GM18909 (cell line): ENCODE measurements at regions not wholly inside any gene's neighbourhood (a gene's known extent, or its start where the extent isn't known, plus 50 kb on each side); places are given as distances from the start of the nearest gene placed in this dataset.
"Not testable (repeated sequence)": the region's sequence is repeated elsewhere in the genome, so short reads cannot be mapped to it uniquely, and the experiment has no call there.

Experiments
- ATAC-seq: cut with Tn5 transposase; IDR thresholded peaks from one replicate; pipeline ENCODE4 v1.9.1; 2021; ENCODE audit warnings: mild to moderate bottlenecking; ENCODE audit not compliant: unreplicated experiment, poor library complexity

- ATAC-seq: no peak
Observed at GRCh38 chr18:38572554-38573111, 1007.0 kb upstream of the CELF4 start.

GRCh38 chr18:38571651-38572050, 1006.1 kb upstream of the CELF4 start:
- ATAC-seq: no peak

DNA sequence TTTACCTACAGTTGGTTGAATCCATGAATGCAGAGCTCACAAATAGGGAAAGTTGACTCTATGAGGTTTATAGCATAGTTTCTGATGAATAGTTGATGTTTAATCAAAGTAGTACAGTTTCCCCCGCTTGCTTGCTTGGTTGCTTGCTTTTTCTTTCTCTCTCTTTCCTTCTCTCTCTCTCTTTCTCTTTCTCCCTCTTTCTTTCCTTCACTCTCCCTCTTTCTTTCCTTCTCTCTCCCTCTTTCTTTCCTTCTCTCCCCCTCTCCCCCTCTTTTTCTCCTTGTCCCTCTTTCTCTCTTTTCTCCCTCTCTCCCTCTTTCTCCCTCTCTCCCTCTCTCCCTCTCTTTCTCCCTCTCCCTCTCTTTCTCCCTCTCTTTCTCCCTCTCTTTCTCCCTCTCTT, 999.9 kb upstream of the CELF4 start:
- ATAC-seq: no peak

- no peak for ATAC-seq
Observed at GRCh38 chr18:38563396-38563980, 997.9 kb upstream of the CELF4 start.

DNA sequence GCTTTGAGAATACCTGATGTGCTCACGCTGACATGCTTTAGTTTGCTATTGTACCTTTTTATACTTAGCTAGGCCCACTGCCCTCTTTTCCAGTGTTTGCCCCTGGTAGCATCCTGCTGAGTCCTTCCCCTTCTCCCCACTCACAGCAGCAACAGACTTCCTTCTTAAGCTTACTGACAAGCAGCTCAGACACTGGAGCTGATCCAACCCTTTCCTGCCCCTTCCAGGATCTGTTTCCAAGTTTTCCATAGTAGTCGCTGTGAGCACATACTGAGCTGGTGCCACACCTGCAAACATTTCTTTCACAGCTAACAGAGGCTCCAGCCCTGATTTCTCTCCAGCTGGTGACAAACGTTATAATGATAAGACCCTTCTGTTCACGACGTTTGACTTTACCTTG, 991.4 kb upstream of the CELF4 start:
- ATAC-seq: no peak

DNA sequence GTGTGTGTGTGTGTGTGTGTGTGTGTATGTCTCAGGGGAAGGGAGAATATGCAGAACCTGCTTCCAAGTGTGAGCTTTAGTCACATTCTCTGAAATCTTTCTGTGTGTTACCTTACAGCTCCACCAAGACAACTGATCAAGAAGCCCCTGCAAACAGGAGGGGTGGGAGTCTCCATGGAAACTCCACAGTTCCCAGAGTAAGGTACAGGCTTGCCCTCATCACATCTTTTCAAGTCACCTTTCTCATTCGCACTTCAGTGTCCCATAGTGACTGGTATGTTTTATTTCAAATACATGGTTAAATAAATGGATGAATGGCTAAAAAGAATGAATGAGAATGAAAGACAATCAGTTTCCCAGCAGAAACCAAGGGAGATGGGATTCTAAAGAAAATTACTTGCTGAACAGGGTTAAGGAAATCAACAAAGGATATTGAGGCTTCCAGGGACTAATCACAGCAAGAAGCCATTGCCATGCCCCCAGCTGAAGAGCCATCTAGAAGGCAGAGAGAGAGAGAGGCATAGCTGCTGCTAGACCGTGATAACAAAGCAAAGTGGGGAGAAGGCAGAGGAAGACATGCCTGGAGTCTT, 987.2 kb upstream of the CELF4 start:
- no peak for ATAC-seq

DNA sequence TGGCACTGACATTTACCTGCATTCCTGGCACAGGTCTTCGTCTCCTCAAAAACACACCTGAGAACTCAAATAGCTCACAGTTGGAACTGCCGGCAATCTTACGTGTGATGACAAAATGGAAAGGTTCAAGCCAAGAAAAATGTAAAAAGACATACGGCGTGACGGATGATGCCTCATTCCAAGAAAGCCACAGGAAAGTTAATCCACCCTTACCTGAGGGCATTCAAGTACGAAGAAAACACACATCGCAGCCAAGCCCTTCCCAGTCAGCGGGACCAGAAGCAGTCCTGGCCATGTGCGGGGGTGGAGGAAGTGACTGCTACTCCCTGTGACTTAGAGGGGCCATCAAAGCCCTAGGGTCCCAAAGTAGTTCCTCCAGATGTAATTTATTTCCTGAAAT, 986.3 kb upstream of the CELF4 start:
- no peak for ATAC-seq

DNA sequence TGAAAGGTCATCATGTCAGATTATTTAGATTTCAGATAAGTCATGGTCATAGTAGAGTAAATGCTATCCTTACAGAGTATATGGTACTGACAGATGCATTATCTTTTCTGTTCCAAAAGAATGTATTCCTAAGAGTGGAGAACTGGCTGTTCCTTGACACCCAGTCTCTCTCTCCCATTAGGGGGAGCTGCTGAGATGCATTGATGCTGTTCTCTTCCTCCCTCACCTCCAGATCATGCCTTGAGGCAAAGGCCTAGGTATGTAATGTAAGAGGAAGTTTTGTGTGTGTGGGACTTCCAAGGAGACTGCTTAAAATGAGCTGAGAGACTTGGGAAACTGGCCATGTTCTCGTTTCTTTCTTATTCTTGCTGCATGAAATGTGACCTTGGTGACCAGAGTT, 979.5 kb upstream of the CELF4 start:
- ATAC-seq: no peak

- ATAC-seq: no peak
Observed at GRCh38 chr18:38539856-38540255, 974.3 kb upstream of the CELF4 start.

DNA sequence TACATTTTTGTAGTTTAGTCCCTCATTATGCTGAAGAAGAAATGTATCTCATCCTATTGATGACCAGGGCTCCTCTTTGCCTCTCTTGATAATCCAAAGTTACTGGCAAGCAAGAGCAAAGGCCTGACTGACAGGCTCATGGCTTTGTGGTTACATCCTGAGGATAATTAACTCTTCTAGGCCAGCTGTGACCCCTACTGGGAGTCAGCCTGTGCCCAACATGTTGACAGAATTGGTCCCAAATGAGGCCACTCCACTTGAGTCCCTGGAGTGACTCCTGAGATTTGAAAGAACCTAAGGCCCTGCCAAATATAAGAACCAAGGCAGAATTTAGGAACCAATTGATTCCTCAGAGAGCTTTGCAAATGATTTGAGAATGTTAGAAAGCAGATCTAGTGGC, 973.8 kb upstream of the CELF4 start:
- no peak for ATAC-seq

DNA sequence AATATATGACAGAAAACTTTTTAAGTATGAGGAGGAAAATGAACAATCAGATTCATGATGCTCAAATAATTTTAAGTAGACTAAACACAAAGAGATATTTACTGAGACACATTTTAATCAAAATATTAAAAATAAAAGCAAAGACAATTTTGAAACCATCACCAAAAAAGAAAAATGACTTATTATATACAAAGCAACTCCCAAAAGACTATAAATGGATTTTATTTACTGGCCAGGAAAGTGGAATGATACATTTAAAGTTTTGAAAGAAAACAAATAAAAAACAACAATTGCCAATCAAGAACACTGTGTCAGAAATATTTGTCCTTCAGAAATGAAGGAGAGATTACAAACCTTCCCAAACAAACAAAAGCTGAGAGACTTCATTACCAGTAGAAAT, 968.5 kb upstream of the CELF4 start:
- no peak for ATAC-seq

DNA sequence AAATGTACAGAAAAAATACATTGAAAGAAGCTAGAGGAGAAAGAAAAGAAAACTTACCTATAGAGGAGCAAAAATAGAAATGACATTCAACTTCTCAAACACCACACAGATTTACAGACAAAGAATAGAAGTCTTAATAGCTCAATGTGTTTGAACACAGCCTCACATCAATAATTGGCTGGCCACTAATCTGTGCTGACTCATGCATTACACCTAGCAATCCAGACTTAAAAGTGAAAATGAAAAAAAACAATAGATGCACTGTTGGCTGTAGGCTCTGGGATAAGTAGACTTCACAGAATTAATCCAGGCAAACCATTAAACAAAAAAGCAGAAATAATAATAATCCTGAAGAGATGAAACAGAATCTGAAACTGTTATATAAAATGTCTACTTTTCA, 961.3 kb upstream of the CELF4 start:
- ATAC-seq: peak; percentile 59

GRCh38 chr18:38525039-38525438, 959.4 kb upstream of the CELF4 start:
- no peak for ATAC-seq

GRCh38 chr18:38520786-38521185, 955.2 kb upstream of the CELF4 start:
- no peak for ATAC-seq

GRCh38 chr18:38502539-38502938, 936.9 kb upstream of the CELF4 start:
- no peak for ATAC-seq

GRCh38 chr18:38497266-38497665, 931.7 kb upstream of the CELF4 start:
- no peak for ATAC-seq

DNA sequence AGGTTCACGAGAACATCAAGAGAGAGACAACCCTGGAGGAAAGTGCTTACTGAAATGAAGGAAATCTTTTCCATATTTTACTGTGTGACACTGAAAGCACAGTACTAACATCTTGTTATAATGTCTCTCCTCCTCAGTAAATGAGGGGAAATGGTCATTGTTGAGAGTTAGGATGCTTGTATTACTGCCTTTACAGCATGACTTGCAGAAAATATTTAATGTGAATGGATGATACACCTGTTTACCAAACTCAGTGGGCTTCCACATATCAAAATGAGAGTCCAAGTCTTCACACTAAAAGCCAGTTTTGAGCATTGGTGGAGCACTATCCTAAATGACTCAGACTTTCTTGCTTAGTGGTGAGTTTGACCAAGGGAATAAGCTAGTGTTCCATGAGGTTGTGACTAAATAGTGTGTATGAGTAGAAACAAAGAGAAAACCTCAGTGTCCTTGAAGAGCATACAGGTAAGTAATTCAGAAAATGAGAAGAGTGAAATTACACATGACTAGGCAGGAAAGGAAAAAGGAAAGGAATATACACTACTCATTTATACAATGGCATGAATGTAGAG, 930.7 kb upstream of the CELF4 start:
- no peak for ATAC-seq

DNA sequence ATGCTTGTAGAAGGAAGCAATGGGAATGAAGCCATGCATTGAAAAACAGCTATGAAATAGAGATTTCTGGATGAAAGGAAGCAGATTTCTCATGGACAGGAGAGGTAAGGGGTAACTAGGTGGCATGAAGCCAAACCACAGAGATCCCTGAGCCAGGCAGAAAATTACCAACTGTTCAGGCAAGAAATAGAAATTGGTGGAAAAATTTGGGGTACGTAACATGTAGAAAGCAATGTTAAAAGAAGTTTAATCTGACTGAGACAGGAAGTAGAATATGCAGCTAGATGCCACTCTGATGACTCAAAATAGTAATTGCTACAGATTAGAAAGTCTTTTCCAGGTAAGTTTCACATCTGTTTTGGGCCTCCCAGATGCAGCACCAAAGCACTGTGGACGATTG, 928.5 kb upstream of the CELF4 start:
- ATAC-seq: peak; percentile 72

GRCh38 chr18:38491195-38491594, 925.6 kb upstream of the CELF4 start:
- ATAC-seq: no peak

DNA sequence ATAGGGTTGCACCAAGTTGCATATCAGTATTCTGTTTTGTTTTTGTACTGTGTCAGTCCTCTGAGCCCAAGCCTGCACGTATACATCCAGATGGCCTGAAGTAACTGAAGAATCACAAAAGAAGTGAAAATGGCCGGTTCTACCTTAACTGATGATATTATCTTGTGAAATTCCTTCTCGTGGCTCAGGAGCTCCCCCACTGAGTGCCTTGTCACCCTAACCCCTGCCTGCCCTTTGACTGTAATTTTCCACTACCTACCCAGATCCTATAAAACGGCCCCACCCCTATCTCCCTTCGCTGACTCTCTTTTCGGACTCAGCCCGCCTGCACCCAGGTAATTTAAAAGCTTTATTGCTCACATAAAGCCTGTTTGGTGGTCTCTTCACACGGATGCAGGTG, 924.1 kb upstream of the CELF4 start:
- not testable (repeated sequence) for ATAC-seq

DNA sequence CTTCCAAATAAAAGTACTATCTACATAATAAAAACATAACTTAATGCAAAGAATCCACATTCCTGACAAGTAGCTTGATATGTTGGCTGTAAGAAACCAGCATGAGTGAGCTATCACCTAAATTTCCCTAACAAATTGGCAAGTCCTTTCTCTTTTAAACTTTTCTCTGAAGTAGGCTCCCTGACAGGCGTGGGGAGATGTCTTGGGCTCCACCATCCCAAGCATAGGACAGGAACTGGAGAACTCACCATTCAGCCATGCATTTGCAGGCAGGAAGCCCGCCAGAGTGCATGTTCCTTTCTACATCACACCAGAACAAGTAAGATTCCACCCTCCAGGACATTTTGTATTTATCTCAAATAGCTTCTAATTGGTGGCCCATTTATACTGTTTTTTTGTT, 921.9 kb upstream of the CELF4 start:
- ATAC-seq: no peak

DNA sequence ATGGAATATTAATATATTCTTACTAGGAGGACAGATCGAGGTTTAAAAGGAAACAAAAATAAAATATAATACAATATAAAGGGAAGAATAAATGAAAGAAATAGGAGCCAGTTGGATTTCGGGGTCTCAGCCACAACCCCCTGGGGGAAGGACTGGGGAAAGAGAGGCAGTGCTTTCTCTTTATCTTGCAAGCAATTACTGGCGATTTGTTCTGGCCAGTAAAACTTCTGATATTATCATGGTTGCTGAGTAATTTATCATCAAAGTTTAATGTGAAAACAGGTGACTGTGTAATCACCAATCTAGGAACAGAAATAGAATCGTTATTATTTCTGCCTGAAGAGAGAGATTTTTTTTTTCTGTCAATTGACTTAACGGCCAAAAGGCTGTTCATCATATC, 917.7 kb upstream of the CELF4 start:
- no peak for ATAC-seq
